Sciatic nerve (tissue), 2 donors: ENCODE measurements at regions not wholly inside any gene's neighbourhood (a gene's known extent, or its start where the extent isn't known, plus 50 kb on each side); places are given as distances from the start of the nearest gene placed in this dataset.
"Not testable (repeated sequence)": the region's sequence is repeated elsewhere in the genome, so short reads cannot be mapped to it uniquely, and the experiment has no call there.

ENCODE experiments used
- ATAC-seq: fragments of 200-7000 bp; cut with Tn5 transposase; one replicate; pipeline ENCODE4 v1.9.1; 2020; ENCODE audit warnings: mild to moderate bottlenecking, moderate library complexity
- DNase-seq: peaks from one replicate; pipeline ENCODE4 v3.0.0-alpha.2; 2020; ENCODE audit warnings: low spot score
- intact Hi-C: fragments of 100-400 bp; cut with DNase I; formaldehyde crosslinking; loops from one replicate; pipeline ENCODE4 v1.14.2; 2022
- donor health status: DM: no; HTN: no; CAD: no.
- donor health status: DM: no; HTN: no; CAD: no.

DNA sequence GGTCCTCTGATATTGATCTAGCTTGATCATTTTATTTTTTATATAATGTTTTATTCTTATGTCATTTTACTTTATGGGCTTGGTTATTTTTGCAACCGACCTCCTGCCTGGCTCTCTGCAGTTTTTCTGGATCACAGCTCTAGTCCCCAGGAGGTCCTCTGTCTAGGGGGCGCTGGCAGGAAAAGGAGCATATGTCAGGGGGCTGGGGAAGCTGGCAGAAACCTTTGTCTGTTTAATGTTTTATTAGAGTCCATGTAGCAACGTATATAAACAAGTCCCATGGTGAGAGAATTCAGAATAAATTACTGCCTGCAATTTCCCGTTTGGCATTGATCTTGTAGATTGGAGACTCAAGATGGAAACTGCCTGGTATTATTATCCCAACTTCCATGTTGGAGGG, 133.5 kb upstream of the ZBED5 start:
- no peak for DNase-seq
- ATAC-seq, result no peak
- intact Hi-C loops, result no loop called here

DNA sequence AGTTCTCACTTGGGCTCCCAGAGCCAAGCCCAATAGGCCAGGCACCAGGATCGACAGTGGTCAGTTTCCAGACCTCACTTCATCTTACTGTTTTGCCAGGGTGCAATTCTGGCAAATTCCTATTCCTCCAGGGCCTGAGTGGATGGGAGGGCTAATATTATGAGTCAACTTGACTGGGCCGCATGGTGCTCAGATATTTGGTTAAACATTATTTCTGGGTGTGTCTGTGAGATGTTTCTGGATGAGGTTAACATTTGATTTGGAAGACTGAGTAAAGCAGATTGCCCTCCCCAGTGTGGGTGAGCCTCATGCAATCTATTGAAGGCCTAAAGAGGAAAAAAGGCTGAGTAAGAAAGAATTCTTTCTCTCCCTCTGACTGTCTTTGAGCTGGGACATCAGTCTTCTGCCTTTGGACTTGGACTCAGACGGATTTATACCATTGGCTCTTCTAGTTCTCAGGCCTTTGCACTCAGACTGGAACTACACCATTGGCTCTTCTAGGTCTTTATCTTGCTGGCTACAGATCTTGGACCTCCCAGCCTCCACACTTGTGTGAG, 132.9 kb upstream of the ZBED5 start:
- DNase-seq, result no peak
- intact Hi-C loops, result no loop called here
- ATAC-seq, result no peak

DNA sequence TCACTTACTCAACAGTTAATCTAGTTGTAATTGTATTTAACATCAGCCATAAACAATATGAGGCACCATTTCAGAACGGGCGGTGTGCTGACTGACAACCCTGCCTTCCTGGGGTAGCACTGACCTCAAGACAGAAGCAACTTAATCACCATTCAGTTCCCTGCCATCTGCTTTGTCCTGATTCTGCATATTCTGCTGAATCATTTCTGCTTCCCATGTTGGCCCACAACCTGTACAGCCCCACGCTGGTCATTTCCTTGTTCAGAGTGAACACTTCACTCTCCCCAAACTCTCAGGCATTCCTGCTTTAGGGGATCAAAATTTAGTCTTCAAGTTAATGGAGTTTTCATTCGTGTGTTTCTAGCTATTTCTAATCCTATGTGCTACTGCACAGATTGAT, 132.3 kb upstream of the ZBED5 start:
- intact Hi-C loops, result no loop called here
- DNase-seq (no peak), ATAC-seq (no peak)

DNA sequence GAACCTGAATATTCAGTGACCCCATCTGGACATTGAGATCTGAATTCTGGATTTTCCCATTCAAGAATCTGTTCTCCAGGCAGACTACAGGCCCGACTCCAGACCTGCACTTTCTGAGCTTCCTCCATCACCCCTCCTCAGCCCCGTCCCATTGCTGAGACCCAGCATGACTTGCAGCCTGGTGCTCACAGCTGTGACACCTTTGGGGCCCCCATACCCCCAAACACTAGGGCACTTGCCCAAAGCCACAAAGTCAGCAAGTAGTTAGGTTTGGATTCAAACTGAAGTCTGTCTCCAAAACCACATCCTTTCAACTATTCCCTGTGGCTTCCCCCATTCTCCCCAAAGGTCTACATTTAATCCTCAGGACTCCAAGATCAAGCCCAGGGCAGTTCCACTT, 128.2 kb upstream of the ZBED5 start:
- ATAC-seq (no peak), DNase-seq (no peak)
- intact Hi-C loops, result no loop called here

GRCh38 chr11:10984742-10985141, 126.9 kb upstream of the ZBED5 start:
- DNase-seq, result no peak
- intact Hi-C loops, result no loop called here

DNA sequence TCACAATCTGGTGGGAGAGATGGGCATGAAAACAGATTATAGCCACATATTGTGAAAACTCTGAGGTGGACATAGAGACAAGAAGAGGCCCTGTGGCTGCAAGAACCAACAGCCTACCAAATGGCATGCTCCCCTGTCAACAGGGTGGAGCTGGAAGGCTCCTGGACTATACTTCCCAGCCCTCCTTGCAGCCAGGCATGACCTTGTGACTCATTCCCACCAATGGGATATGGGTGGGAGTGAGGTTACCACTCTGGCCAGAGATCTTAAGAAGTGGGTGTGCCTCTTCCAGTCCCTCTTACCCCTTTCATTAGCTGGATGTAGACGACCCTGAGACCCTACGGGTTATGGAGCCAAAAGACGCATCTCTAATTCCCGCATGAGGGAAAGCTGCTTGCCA, 126.4 kb upstream of the ZBED5 start:
- intact Hi-C loops, result no loop called here
- DNase-seq (no peak), ATAC-seq (no peak)

More at GRCh38 chr11:10984742-10985141, 126.9 kb upstream of the ZBED5 start:
- ATAC-seq, result no peak

DNA sequence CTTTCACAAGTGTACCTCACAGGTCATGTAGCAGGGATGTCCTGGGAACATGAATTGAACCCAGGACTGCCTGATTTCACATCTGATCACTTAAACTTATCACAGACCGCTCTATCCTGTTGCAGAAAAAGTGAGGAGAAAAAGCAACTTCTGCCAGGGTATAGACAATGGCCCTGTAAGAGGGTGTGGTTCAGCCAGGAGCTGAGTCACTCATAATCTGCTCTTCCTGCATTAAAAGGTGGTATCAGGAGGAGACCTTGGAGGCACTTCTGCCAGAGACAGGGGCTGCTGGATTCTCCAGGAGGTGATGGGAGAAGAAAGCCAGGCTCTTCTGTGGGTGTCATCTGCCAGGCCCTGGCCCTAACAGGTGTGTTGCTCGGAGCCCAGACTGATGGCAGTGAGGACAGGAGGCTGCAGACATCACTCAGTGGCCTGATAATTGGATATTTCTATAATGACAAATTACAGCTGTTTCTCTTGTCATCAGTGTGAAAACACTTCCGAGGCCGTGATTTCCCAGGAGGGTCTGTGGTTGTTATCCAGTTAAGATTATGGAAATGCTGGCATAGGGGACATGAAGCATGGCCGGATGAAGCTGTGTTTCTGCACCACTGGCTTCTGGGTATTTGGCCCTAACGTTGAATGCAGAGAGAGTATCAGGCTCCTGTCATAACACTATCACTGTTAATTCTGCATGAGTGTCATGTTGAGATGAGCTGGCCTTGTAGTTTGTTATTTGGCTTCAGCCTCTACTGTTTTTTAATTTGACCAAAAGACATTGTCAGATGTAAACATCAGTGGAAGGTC, 125.1 kb upstream of the ZBED5 start:
- no peak for ATAC-seq
- no peak for DNase-seq
- intact Hi-C loops, result no loop called here

- no peak for DNase-seq
- intact Hi-C loops, result no loop called here
- no peak for ATAC-seq
Observed at GRCh38 chr11:10979529-10979928, 121.7 kb upstream of the ZBED5 start.

DNA sequence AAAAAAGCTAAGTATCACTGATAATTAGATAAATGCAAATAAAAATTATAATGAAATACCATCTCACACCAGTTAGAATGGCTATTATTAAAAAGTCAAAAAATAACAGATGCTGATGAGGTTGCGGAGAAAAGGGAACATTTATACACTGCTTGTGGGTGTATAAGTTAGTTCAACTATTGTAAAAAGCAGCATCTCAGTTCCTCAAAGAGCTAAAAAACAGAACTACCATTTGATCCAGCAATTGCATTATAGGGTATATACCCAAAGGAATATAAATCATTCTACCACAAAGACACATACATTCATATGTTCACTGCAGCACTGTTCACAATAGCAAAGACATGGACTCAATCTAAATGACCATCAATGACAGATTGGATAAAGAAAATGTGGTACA, 120.3 kb upstream of the ZBED5 start:
- intact Hi-C loops, result no loop called here
- ATAC-seq (no peak), DNase-seq (no peak)

GRCh38 chr11:10975287-10975721, 117.5 kb upstream of the ZBED5 start:
- ATAC-seq, result peak; percentile 36
- DNase-seq, result no peak
- intact Hi-C loops, result no loop called here

- ATAC-seq (no peak), DNase-seq (no peak)
Observed at GRCh38 chr11:10973416-10973815, 115.6 kb upstream of the ZBED5 start.

GRCh38 chr11:10970926-10971325, 113.1 kb upstream of the ZBED5 start:
- intact Hi-C loops, result no loop called here
- ATAC-seq, result no peak
- no peak for DNase-seq

More at GRCh38 chr11:10973416-10973815, 115.6 kb upstream of the ZBED5 start:
- intact Hi-C loops, result no loop called here

- no peak for DNase-seq
- no peak for ATAC-seq
- intact Hi-C loops, result no loop called here
Observed at GRCh38 chr11:10969387-10969786, 111.5 kb upstream of the ZBED5 start.

GRCh38 chr11:10956884-10957283, 99.0 kb upstream of the ZBED5 start:
- DNase-seq, ATAC-seq, intact Hi-C loops: not testable (repeated sequence)

- no peak for DNase-seq
- intact Hi-C loops, result no loop called here
- no peak for ATAC-seq
Observed at GRCh38 chr11:10955616-10956015, 97.8 kb upstream of the ZBED5 start.

DNA sequence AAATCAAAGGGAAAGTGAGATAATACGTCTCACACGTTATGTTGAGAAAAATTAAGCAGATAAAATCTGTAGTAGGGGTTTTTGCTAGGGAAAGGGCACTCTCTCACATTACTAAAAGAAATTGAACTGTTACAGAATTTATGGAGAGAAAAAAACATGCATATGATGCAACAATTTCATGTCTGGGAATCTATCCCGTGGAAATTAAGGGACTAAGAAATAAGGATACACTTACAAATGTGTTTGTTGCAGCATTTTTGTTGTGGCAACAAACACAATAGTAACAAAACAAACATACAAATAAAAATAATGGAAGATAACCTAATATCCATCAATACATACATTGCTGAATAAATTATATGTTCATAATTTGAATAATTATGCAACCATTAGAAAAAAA, 96.3 kb upstream of the ZBED5 start:
- DNase-seq, result no peak
- intact Hi-C loops, result no loop called here
- no peak for ATAC-seq

DNA sequence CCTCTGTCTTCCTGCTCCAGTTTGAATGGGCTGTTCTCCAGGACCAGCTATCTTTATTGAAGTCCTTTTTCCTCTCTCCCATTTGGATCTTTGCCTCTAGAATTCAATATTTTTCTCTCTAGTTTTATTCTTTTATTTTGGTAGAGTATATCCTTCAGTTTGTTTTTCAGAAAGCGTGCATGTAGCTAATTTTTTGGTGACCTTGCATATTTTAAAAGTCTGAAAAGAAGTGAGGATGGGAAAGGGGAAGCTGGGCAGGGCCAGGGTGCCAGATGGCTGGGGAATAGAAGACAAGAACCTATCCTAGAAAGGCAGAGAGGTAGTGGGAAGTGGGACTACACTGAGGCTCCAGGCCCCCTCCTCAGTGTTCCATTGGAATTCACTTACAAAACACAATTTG, 95.0 kb upstream of the ZBED5 start:
- intact Hi-C loops, result no loop called here
- no peak for DNase-seq
- ATAC-seq, result no peak

GRCh38 chr11:10947935-10948334, 90.1 kb upstream of the ZBED5 start:
- DNase-seq, intact Hi-C loops, ATAC-seq: not testable (repeated sequence)

GRCh38 chr11:10946072-10946471, 88.2 kb upstream of the ZBED5 start:
- intact Hi-C loops, result no loop called here
- no peak for ATAC-seq
- no peak for DNase-seq

DNA sequence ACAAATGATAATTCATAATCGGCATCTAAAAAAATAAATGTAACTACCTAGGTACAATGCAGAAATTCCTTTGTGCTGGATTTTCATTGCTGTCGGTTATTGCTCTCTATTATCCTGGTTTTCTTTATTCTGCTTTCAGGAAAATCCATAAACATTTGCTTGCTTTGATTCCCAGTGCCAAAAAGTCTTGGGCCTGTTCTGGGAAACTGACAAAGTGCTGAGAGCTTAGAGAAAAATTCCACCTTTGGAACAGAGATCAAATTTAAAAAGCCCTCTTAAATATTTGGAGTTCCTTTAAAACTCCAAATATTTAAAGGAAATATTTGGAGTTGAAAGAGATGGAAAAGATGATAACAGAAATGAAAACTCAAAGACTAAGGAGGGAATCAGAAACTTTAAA, 87.3 kb upstream of the ZBED5 start:
- no peak for ATAC-seq
- intact Hi-C loops, result no loop called here
- DNase-seq, result no peak

GRCh38 chr11:10943968-10944367, 86.1 kb upstream of the ZBED5 start:
- DNase-seq (no peak), ATAC-seq (no peak)
- intact Hi-C loops, result no loop called here
